Renal cortex interstitium (tissue), 11 donors: ENCODE measurements at regions not wholly inside any gene's neighbourhood (a gene's known extent, or its start where the extent isn't known, plus 50 kb on each side); places are given as distances from the start of the nearest gene placed in this dataset.
A peak's percentile ranks its signal among the peaks of the same experiment; 100 is the strongest.

Source experiments
- DNase-seq, 11 donors: peaks; one replicate each; pipeline ENCODE4 v3.0.0-alpha.2; 2013; ENCODE audit warnings: low read depth in 9 of 11, low spot score in 4 of 11; ENCODE audit errors: extremely low read depth in 1 of 11

DNA sequence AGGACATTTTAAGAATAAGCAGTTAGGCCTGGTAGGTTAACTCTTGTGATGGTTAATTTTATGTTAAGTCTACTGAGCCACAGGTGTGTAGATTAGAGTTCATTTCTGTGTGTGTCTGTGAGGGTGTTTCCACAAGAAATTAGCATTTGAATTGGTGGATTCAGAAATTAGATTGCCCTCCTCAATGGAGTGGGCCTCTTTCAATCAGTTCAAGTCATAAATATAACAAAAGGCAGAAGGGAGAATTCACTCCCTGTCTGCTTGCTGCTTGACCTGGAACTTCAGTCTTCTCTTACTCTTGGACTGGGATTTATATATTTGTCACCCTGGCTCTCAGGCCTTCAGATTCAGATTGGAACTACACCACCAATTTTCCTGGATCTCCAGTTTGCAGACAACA is 55.3 kb upstream of the POM121L12 start:
- DNase-seq = no peak

DNA sequence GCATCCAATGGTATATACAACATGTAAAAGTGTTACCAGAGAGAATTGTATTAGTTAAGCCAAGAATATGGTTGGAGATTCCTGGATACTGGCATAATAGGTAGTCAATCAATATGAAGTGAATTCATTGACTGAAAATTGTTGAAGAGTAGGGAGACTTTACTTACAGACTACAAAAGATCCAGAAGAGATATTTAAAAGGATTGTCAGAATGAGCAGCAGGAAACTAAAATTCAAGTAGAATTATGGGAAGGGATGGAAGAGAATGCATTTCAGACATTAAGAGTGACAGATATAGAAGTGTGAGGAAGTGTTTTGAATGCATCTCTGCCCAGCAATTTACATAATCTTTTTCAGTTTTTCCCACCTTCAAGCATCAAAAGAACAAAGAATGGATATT is 62.3 kb upstream of the POM121L12 start:
- DNase-seq = no peak

DNA sequence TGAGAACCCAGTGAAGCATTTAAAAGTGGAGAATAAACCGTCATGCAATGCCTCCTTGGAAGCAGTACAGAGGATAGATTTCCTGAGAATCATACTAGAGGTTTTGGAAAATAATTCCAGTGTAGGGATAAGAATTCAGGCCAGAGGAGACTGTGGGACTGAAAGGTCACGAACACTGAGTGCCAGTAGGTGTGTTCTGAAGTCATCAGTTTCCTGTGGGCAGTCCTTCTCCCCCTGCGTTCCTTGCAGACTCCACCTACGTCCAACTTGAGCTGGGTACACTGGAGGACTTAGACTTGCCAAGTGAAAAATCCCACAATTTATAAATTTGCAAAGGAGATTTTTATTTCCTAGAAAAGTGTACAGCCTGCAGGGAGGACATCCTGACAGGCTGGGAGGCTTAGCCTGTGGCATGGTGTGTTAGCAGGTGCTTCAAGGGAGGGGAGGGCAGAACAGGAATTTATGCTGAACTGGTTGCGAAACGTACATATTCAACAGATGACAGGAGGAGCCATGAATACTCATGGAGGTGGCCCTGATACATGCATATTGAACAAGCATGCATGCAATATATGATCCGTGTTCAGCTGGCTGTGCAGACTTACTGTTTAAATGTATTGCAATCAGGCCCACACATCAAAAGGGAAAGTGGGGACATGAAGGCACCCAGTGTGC is 72.9 kb upstream of the POM121L12 start:
- no peak for DNase-seq

DNA sequence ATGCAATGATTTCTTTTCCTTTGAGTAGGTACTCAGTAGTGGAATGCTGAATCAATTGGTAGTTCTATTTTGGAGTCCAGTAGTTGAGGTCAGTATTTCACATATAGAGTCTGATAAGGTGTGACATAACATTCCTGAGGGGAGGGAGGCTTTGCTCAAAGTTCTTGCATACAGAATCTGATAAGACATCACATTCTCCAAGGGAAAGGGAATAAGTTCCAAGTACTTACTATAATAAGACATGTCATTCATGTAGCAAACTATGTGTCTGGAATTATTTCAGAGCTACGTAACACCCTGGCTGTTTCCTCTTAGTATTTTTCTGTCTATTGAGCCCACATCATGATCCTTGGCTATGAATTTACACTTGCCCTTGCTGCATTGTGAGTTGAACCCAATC is 74.3 kb upstream of the POM121L12 start:
- no peak for DNase-seq

DNA sequence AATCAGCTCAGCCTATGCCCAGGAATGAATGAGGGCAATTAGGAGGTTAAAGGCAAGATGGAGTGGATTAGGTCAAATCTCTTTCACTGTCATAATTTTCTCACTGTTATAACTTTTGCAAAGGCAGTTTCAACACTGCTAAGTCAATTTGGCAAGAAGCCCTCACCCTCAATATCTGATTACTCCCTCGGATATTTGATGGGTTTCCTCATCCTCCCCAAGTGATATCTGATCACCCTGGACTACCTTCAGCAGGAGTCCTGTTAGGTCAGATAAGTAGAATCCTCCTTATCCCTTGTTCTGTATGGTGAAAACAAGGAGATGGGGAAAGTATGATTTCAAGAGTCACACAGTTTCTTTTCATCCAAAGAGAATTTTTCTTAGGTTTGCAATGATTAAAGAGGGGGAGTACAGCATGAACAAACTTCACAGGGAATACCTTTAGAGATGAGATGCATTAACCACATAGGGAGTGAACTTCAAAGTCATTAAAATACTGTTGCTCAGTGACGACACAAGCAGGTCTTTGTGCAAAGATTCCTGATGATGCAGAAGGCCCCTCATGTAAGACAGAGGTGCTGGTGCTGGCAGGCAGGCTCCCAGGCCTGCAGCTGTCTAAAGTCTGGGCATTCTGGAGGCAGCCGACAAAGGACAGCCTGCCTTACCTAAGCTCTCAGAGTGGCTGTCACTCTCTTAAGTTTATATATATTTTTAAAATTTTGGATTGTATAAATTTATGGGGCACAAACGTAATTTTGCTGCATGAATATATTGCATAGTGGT is 75.4 kb upstream of the POM121L12 start:
- no peak for DNase-seq

DNA sequence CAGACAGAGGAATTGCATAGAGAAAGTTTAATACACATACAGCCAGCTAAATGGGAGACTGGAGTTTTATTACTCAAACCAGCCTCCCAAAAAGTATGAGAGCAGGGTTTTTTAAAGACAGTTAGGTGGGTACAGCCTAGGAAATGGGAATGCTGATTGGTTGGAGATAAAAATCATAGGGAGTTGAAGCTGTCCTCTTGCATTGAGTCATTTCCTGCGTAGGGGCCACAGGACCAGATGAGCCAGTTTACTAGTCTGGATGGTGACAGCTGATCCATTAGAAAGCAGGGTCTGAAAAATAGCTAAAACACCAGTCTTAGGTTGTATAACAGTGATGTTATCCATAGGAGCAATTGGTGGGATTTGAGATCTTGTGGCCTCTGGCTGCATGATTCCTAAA is 76.1 kb upstream of the POM121L12 start:
- DNase-seq = no peak

DNA sequence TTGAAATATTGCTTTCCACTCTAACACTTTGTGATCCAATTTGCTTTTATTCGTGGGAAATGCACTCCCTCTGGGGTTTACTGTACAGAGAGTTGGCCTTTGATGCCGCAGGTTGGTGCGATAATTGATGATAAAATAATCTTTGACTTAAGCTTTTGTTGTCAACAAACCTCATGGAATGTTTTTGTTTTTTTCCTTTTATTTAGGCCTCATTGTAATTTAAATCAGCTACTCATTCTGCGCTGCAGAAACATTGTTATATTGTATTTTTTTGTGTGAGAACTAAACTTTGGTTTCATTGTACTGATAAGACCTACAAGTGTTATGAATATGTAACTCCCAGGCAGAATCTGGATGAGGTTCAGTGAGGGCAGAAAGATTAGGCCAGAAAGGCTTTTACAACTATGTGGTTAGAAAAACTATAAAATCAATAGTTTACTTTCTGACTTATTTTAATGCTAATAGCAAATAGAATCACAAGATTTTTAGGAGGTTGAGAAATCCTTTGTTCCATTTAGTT is 76.8 kb upstream of the POM121L12 start:
- DNase-seq = no peak

DNA sequence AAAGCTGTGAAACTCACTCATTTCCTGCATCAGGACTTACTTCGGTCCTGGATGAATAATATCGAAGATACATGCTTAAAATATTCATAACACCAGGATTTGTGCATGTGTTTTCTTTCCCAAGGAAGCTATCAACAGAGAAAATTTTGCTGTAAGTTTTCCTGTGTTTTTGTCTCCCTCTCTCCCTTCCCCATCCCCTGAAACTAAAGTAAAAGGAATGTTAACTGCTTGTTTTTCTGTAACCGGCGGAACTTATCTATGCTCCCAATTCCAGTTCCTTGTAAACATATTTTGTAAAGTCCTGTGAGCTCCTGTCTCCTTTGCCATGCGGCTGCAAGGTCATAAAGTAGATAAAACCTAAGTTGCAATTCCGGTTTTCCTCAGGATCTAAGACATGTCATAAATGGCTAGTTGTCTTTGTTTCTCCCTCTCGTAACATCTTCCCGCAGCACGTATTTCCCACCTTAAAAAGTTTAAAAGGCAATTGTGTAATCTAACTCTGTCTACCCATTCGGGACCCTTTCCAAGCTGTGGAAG is 79.0 kb upstream of the POM121L12 start:
- DNase-seq = no peak

DNA sequence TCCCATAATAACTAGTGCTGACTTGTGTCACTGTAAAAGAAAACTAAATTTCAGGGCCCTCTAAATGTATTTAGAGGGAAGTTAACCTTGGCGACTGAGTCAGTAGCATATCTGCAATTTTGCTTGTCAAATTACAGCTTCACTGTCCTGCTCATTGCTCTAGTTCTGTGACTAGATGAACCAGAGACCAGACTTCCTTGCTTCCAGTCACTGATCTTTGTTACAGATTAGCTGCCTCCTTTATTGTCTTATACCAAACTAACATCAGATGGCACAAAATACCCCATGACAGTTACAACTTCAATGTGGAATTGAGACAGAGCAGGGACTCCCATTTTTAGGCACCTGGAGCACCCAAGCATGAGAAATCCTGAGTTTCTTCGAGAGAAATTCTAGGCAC is 79.9 kb upstream of the POM121L12 start:
- no peak for DNase-seq

DNA sequence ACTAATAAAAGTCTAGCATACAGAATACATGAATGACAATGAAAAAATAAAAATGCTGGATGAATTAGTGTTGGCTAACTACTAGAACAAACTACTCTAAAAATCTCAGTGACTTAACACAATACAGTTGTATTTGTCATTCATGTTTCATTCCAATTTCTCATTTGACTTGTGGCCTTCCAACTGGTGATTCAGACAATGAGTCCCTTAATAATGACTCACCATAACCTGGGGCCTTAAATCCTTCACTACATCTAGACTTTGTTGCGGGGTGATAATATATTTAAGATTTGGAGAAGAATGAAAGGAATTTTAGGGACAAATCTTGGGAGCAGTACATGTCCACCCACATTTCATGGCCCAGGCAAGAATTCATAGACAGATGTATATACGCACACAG is 90.5 kb upstream of the POM121L12 start:
- no peak for DNase-seq

DNA sequence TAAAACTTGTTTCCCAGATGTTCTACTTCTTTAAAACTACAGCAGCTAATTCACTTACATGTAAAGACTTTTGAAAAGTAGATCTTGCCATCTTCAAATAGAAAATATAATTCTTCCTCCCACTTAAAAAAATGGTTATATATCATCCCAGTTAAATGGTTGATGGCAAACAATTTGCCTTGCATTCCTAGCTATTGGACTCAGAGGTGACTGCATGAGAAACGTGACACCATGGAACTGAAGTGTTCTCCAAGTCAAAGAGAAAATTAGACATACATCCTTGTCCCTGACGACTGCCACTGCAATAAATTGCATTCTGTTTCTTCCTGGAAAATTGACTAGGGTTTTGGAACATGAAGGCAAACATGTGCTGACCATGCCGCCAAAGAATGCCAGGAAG is 95.0 kb upstream of the POM121L12 start:
- DNase-seq = peak in 2 of 11 donors; percentile 9 to 20

DNA sequence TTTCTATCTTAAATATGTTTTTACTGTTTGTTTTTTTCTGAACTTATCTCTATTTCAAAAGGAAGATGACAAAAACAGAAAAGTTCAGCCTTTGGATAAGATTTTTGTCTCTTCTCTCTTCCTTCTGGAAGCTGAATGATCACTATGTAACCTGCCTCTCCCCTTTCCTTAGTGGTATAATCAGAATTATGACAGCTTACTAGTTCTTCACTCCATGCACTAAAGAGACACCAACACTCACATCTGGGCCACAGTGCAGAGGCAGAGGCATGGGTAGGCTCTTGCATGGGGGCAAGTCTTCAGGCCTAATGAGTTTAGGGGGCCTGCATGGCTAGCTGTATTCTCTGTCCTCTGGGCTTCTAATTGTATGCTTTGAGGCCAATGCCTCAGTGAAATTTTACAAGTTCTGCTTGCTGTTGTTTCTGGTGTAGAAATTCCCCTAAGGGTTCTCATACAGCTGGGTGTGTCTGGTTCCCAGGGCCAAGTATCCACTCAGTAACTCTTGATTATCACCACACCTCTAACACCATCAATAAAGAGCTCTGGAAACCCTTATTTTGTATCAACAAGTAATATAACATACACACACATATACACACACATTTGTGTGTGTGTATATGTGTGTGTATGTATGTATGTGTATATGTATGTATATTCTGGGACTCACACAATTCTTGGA is 96.8 kb upstream of the POM121L12 start:
- no peak for DNase-seq

DNA sequence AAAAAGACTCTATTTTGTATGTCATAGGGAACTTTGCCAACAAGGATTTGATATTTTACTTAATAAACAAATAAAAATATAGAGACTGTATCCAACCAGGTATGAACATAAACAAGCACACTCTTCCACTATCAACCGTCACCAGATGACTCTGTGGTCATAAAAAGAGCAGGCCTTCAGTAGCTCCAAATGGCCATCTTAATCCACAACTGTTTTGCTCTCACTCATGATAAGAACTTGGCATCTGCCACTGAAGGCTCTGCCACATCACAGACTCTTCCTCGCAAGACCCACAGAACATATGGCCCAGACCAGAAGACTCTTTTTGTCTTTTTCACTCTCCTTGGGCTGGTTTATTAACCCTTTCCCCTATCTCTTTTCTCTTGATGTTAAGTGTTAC is 98.7 kb upstream of the POM121L12 start:
- no peak for DNase-seq

DNA sequence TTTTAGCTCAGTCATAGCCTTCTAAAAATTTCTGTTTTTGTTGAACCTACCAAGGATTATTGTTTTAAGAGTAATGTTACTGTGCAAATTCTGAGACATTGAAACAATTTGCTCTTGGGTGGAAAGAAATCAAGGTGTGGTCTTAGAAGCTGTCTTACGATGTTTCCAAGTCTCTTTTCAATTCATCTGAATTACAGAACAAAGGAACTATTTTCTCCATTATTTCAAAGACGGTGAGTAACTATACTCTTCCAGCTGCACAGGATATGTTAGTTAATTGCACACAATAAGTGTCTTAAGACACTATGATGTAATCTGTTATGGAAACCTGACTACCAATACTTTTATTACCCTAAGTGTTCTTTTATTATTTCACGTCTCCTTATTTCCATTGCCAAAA is 106.8 kb upstream of the POM121L12 start:
- DNase-seq = no peak

DNA sequence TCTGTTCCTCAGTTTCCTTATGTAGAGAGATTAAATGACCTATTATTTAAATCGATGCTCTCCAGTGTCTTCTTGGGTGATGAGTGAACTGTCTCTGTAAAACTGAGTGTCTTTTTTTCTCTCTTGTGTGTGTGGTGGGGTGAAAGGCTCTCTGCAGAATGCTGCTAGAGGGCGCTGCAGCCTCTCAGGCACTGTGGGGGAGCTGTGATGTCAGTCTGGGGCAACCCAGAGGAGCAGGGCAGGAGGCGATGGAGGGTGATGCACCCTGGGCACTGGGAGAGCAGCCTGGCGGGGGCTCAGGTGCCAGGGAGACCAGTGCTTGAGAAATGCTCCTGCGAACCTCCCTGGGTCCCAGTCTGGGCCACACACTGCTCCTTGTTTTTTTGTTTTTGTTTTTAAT is 110.1 kb upstream of the POM121L12 start:
- no peak for DNase-seq

DNA sequence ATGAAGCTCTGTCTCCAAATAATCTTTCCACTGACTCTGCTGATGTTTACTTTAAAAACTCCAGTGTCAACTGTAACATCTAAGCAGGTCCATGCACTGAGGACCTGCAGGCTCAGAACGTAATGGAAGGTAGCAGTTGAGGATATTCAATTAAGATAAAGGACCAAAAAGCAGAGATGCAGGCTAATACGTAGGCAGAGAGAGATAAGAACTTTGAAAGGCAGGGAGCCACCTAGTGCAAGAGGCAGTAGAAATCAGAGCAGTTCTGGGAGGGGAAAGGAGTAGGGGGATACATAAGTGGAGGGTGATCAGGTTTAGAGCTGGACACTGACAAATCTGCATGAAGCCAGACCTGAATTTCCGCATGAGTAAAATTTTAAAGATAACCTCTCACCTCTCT is 114.5 kb upstream of the POM121L12 start:
- DNase-seq = no peak

DNA sequence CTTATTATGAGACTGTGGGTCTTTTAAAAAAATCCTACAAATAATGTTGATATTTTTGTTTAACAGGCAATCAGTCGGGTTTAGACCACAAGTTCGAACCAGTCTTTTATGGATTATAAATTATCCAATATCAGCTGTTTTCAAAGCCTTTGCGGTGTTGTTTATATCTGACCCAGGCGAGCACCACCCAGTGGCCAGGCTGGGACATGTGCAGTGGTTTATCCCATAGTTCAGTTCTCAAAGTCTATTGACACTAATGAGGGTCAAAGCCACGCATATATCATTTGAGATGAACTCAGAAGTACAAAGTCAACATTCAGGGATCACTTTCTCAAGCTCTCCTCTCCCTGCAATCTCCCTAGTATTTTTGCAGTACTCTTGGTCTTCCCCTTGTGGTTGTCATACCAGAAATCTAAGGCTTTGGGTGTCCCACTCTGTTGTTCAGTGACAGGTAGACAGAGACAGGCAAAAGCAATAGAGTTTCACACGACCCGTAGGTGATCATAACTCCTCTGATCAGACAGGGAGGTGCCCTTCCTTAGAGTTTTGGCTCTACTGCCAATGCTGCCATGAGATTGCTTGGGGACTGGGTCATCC is 117.4 kb upstream of the POM121L12 start:
- DNase-seq = no peak

DNA sequence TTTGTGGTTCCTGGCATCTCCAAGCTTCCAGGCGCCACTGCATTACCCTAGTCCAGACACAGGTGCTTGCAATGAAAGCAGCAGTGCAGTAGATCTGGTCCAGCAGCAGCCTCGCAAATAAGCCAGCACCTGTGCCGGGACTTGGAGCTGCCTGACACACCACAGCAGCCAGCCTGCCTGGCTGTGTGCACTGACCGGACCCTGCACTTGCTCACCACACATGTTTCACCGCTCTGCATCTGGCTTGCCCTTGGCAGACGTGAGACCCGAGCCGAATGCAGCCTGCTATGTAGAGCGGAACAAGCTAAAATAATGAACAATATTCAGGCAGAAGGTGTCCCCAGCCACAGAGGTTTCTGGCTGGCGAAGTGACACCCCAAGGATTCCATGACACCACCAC is 123.6 kb upstream of the POM121L12 start:
- no peak for DNase-seq

DNA sequence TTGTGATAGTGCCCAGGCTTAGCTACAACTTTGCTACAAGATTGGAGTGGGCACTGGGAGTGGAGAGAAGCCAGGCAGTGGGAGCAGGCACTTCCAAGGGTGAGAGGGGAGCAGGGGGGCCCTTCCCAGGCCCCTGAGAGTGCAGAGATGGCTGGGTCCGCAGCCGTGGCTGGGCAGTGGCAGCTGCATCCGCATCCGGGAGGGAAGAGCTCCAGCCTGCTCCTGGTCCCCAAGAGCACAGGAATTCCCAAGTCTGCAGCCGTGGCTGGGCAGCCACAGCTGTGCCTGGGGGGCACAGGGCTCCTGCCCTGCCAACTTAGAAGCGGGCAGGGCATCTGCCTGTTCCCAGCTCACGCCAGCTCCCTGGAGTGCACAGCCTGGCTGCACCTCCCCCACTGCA is 124.1 kb upstream of the POM121L12 start:
- DNase-seq = no peak

DNA sequence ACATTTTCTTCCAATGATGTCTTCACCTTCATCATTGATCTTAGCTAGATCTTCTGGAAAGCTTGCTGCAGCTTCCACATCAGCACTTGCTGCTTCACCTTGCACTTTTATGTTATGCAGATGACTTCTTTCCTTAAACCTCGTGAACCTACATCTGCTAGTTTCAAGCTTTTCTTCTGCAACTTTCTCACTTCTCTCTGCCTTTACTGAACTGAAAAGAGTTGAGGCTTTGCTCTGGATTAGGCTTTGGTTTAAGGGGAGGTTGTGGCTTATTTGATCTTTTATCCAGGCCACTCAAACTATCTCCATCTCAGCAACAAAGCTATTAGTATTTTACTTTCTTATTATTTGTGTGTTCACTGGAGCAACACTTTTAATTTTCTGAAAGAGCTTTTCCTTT is 125.5 kb upstream of the POM121L12 start:
- no peak for DNase-seq
